ENCODE measurements at regions not wholly inside any gene's neighbourhood (a gene's known extent, or its start where the extent isn't known, plus 50 kb on each side); places are given as distances from the start of the nearest gene placed in this dataset.
"Not testable (repeated sequence)": the region's sequence is repeated elsewhere in the genome, so short reads cannot be mapped to it uniquely, and the experiment has no call there.

- DNase-seq = no peak
Measured at GRCh38 chr9:15113288-15113687, 193.7 kb downstream of the TTC39B start.

GRCh38 chr9:15111071-15111470 lies 195.9 kb downstream of the TTC39B start:
- DNase-seq = no peak

- peak; percentile 58 for DNase-seq
Measured at GRCh38 chr9:15104826-15105420, 194.7 kb upstream of the FREM1 start.

- no peak for DNase-seq
Measured at GRCh38 chr9:15103290-15103689, 193.1 kb upstream of the FREM1 start.

GRCh38 chr9:15101095-15101494 lies 190.9 kb upstream of the FREM1 start:
- no peak for DNase-seq

- no peak for DNase-seq
Measured at GRCh38 chr9:15100571-15100970, 190.3 kb upstream of the FREM1 start.

- no peak for DNase-seq
Measured at GRCh38 chr9:15096972-15097371, 186.7 kb upstream of the FREM1 start.

- DNase-seq = no peak
Measured at GRCh38 chr9:15086778-15087324, 176.6 kb upstream of the FREM1 start.

GRCh38 chr9:15086156-15086763 lies 176.0 kb upstream of the FREM1 start:
- DNase-seq = no peak

- no peak for DNase-seq
Measured at GRCh38 chr9:15081021-15081753, 171.0 kb upstream of the FREM1 start.

GRCh38 chr9:15080401-15080800 lies 170.2 kb upstream of the FREM1 start:
- DNase-seq = no peak

- DNase-seq = no peak
Measured at GRCh38 chr9:15079989-15080388, 169.8 kb upstream of the FREM1 start.

- no peak for DNase-seq
Measured at GRCh38 chr9:15077946-15078729, 167.9 kb upstream of the FREM1 start.

- DNase-seq = no peak
Measured at GRCh38 chr9:15073620-15074019, 163.4 kb upstream of the FREM1 start.

GRCh38 chr9:15070716-15071115 lies 160.5 kb upstream of the FREM1 start:
- DNase-seq = no peak

- no peak for DNase-seq
Measured at GRCh38 chr9:15069106-15069505, 158.9 kb upstream of the FREM1 start.

GRCh38 chr9:15068261-15068660 lies 158.0 kb upstream of the FREM1 start:
- DNase-seq = no peak

GRCh38 chr9:15059003-15059402 lies 148.8 kb upstream of the FREM1 start:
- no peak for DNase-seq

- DNase-seq = no peak
Measured at GRCh38 chr9:15058236-15058635, 148.0 kb upstream of the FREM1 start.

GRCh38 chr9:15055284-15055683 lies 145.1 kb upstream of the FREM1 start:
- not testable (repeated sequence) for DNase-seq

- DNase-seq = no peak
Measured at GRCh38 chr9:15048772-15049171, 138.5 kb upstream of the FREM1 start.

GRCh38 chr9:15047028-15047551 lies 136.9 kb upstream of the FREM1 start:
- no peak for DNase-seq

- no peak for DNase-seq
Measured at GRCh38 chr9:15033316-15033715, 123.1 kb upstream of the FREM1 start.
